LoVo (cell line): ENCODE measurements at regions not wholly inside any gene's neighbourhood (a gene's known extent, or its start where the extent isn't known, plus 50 kb on each side); places are given as distances from the start of the nearest gene placed in this dataset.
"Not testable (repeated sequence)": the region's sequence is repeated elsewhere in the genome, so short reads cannot be mapped to it uniquely, and the experiment has no call there.

Experiments
- DNase-seq: peaks from one replicate; pipeline ENCODE4 v3.0.0-alpha.2; 2016; ENCODE audit warnings: low spot score

DNA sequence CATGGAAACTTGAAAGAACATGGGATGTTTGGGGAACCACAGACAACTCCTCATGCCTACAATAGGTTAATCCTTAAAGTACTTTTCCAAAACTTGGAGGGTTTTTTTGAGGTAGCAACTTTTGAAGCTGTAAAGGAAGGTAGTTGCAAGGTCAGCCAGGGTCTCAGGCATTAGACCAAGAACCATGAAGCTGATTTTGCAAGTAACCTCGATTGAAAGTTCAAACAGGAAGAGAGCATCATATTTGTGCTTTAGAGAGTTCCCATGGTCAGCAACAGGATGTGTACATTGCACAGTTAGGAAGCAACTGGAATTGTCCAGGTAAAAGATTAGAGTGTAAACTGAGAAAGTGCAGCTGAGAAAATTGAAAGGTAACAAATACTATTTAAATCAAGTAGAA is 199.8 kb upstream of the NR2F2 start:
- DNase-seq: no peak

DNA sequence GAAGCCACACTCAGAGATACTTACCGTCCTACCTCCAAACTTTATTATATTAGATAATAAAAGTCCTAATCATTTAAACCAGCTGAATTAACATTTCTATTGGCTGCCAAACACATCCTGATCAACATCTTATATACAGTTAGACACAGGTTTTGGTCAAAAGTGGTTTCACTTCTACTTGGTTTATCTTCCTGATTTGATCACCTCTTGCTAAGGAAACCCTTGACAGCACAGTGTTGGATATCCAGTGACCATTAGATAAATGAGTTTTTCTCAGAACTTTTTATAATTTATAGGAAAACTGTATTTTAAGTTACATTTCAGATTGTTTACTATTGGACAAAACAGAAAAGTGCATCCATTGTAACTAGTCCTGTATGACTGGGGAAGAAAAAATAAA is 198.4 kb upstream of the NR2F2 start:
- no peak for DNase-seq

DNA sequence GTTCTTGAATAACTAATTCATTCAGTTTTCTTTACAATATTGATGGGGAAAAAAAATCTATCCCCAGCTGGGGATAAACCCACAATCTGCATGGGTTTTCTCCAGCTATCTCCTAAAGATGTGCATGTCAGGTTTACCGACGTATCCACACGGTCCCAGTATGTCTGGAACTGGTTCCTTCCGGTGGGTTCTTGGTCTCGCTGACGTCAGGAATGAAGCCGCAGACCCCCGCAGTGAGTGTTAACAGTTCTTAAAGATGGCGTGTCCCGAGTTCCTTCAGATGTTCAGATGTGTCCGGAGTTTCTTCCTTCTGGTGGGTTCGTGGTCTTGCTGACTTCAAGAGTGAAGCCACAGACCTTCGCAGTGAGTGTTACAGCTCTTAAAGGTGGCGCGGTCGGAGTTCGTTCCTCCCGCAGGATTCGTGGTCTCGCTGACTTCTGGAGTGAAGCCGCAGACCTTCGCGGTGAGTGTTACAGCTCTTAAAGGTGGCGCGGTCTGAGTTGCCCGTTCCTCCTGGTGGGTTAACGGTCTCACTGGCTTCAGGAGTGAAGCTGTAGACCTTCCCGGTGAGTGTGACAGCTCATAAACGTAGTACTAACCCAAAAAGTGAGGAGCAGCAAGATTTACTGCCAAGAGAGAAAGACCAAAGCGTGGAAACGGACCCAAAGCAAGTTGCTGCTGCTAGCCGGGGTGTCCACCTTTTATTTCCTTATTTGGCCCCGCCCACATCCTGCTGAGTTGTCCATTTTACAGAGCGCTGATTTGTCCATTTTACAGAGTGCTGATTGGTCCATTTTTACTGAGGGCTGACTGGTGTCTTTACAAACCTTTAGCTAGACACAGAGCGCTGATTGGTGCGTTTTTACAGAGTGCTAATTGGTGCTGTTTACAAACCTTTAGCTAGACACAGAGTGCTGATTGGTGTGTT is 195.1 kb upstream of the NR2F2 start:
- DNase-seq: no peak

- DNase-seq: no peak
Measured at GRCh38 chr15:96138985-96139384, 191.5 kb upstream of the NR2F2 start.

DNA sequence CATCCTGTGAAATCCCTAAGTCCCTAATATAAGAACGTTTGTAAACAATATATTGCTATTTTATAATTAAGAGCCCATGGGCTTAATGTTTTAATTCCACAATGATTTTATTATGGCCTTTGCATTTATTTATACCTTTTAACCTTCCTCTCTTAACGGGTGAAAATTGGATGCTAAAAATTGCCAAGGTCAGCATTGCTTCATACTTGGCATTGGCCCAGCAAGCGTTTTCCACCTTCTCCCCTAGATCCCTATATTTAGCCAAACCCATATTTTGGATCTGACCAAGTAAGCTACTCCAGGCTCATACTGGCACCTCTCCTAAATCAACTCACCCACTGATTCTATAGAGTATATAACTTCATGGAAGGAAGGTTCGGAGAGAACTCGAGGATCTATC is 188.0 kb upstream of the NR2F2 start:
- DNase-seq: no peak

DNA sequence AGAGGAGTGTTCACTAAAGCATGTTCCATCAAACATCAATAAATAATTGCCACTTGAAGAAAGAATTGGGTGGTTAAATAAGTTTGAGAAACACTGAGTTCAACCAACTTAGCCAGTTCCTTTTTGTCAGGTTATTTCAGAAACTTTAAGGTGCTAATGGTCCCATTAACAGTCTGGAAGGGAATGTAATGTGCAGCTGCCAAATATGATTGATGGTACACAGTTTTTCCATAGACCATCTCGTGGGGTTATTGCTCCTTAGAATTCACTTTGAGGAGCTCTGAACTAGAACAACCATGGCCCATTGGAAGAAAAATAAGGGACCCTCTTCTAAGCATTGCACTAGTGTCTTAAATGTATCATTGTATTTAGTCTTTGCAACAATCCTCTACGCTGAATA is 185.8 kb upstream of the NR2F2 start:
- no peak for DNase-seq

GRCh38 chr15:96146726-96147125 is 183.8 kb upstream of the NR2F2 start:
- DNase-seq: no peak

DNA sequence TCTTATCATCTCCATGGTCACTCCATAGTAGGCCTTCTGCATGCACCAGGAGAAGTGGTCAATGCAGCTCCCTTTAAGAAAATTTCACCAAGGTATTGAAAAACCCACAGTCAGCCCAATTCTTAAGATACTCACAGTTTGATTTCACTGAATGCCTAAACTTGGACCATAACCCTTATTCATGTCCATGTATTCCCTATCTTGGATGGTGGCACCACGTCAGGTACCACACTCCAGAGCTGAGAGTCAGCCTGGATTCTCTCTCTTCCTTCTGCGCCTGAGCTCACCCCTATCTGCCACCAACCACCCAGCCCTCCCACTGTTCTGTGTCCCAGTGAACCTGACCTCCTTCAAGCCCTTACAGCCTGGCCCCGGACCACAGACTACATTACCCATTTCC is 183.2 kb upstream of the NR2F2 start:
- DNase-seq: no peak

DNA sequence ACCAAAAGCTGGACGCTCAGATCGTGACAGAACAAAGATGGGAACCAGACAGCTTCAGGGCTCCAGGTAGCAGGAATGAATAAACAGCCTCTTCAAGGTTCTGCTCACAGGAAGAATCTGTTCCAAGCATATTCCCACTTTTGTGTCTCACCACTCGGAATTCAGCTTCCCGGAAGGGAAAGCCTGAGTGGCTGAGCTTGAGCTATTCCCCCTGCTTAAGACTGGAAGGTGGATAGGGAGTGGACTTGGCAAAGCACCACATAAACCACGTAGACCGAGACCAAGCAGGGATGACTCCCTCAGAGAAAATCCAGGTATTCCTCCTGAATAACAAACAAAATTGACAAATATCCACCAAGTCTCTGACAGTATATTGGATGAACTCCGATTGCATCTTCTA is 180.2 kb upstream of the NR2F2 start:
- no peak for DNase-seq

- DNase-seq: peak; percentile 38
Measured at GRCh38 chr15:96151749-96152148, 178.8 kb upstream of the NR2F2 start.

GRCh38 chr15:96153929-96154328 is 176.6 kb upstream of the NR2F2 start:
- no peak for DNase-seq

GRCh38 chr15:96158938-96159337 is 171.6 kb upstream of the NR2F2 start:
- no peak for DNase-seq

DNA sequence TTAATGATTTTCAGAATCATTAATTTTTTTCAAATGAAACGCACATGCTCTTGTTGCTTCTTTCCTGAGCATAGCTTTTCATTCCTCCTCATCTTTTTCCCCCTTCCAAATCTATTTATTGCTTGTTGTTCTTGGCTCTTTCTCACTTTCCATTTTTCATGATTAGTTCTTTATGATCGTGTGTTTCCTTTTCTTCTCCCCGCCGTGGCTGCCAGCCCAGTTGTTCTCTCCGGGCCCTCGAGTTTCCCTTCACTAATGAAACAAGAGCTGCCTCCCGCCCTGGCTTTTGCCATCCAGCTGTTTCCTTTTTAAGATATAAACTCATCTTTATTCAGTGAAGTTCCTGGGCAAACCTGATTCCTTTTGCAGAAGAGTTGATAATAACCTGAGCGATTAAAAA is 170.2 kb upstream of the NR2F2 start:
- no peak for DNase-seq

DNA sequence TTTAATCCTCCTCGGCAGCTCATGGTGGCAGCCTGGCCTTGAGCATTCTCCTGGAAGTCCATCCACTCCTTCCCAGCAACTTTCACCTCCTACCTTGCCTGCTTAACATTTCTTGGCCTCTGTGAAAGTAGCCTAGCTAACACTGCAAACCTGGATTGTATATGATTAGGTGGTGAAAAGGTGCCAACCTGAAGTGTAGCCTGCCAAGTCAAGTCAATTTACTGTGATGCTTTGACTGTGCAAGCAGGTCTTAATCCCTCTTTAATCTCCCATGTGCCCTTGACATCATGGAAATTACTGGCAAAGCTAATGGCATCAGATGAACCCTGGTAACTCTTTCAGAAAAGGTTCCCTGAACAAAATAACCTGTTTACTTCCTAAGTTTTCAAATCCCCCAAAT is 169.7 kb upstream of the NR2F2 start:
- DNase-seq: no peak

GRCh38 chr15:96162322-96162721 is 168.2 kb upstream of the NR2F2 start:
- DNase-seq: no peak

- DNase-seq: no peak
Measured at GRCh38 chr15:96165081-96165480, 165.4 kb upstream of the NR2F2 start.

GRCh38 chr15:96165775-96166174 is 164.7 kb upstream of the NR2F2 start:
- no peak for DNase-seq

- DNase-seq: no peak
Measured at GRCh38 chr15:96166223-96167200, 164.0 kb upstream of the NR2F2 start.

DNA sequence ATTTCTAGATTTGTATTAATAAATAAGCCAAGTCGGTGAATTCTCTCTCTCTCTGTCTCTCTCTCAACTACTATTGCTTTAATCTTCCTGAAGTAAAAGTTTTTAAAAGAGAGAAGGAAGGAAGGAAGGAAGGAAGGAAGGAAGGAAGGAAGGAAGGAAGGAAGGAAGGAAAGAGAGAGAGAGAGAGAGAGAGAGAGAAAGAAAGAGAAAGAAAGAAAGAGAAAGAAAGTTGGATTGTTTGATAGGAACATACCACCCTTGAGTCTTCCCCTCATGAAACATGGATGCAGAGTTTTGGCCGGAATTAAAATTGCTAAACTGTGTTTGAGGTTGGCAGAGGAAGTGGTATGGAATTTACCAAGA is 159.9 kb upstream of the NR2F2 start:
- not testable (repeated sequence) for DNase-seq

- no peak for DNase-seq
Measured at GRCh38 chr15:96170979-96171739, 159.3 kb upstream of the NR2F2 start.

- no peak for DNase-seq
Measured at GRCh38 chr15:96171853-96172296, 158.6 kb upstream of the NR2F2 start.

DNA sequence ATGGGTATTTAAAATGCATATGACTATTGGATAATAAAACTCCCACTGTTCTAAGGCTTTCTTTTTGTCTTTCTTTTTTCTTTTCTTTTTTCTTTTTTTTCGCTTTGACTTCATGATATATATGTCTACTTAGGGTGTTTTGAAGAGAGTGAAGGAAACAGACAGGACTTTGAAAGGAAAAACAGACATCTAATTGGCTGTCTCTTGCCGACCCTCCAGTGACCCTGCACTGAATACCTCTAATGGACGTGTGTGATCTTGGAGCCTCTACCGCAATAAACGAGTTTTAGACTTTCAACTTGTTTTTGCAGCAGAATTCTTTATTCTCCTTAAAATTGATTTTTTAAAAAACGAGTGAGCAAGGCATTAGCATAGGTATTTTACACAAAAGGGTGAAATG is 158.1 kb upstream of the NR2F2 start:
- DNase-seq: no peak
